ENCODE measurements at regions not wholly inside any gene's neighbourhood (a gene's known extent, or its start where the extent isn't known, plus 50 kb on each side); places are given as distances from the start of the nearest gene placed in this dataset.
A peak's percentile ranks its signal among the peaks of the same experiment; 100 is the strongest.
"Not testable (repeated sequence)": the region's sequence is repeated elsewhere in the genome, so short reads cannot be mapped to it uniquely, and the experiment has no call there.

GRCh38 chr10:11667756-11668155, 56.3 kb upstream of the USP6NL start:
- no peaks in the 10 kb centered on the region for H3K9me3 ChIP-seq (ENCODE audit: severe bottlenecking)
- TF ChIP-seq CTCF (IDR thresholded peaks at IDR 0.05; ENCODE audit: poor library complexity, severe bottlenecking) = no peak
- no peaks in the 10 kb centered on the region for H3K4me1 ChIP-seq (ENCODE audit: insufficient read depth, poor library complexity, severe bottlenecking)
- H3K27ac ChIP-seq (ENCODE audit: poor library complexity, severe bottlenecking) = no peak overlapping the region
- ATAC-seq (ENCODE audit: low read depth) (no peak), DNase-seq (ENCODE audit: low spot score) (no peak)
- no peaks in the 10 kb centered on the region for H3K36me3 ChIP-seq (ENCODE audit: low read depth)
- H3K4me3 ChIP-seq (ENCODE audit: severe bottlenecking) = no peak overlapping the region
- no peaks in the 10 kb centered on the region for H3K27me3 ChIP-seq (ENCODE audit: insufficient read depth, poor library complexity, severe bottlenecking)

- no peaks in the 10 kb centered on the region for H3K27me3 ChIP-seq (ENCODE audit: insufficient read depth, poor library complexity, severe bottlenecking)
- no peak for TF ChIP-seq CTCF (IDR thresholded peaks at IDR 0.05; ENCODE audit: poor library complexity, severe bottlenecking)
- DNase-seq (ENCODE audit: low spot score) = peak; percentile 34
- H3K27ac ChIP-seq (ENCODE audit: poor library complexity, severe bottlenecking) = no peak overlapping the region
- no peaks in the 10 kb centered on the region for H3K36me3 ChIP-seq (ENCODE audit: low read depth)
- H3K4me1 ChIP-seq (ENCODE audit: insufficient read depth, poor library complexity, severe bottlenecking) = no peaks in the 10 kb centered on the region
- no peak for ATAC-seq (ENCODE audit: low read depth)
- no peak overlapping the region for H3K4me3 ChIP-seq (ENCODE audit: severe bottlenecking)
- H3K9me3 ChIP-seq (ENCODE audit: severe bottlenecking) = no peaks in the 10 kb centered on the region
Observed at GRCh38 chr10:11663763-11664555, 52.5 kb upstream of the USP6NL start.

GRCh38 chr10:11663126-11663515, 51.7 kb upstream of the USP6NL start:
- DNase-seq (ENCODE audit: low spot score) = peak; percentile 15
- H3K36me3 ChIP-seq (ENCODE audit: low read depth); ATAC-seq (ENCODE audit: low read depth); H3K27ac ChIP-seq (ENCODE audit: poor library complexity, severe bottlenecking); H3K4me1 ChIP-seq (ENCODE audit: insufficient read depth, poor library complexity, severe bottlenecking); H3K9me3 ChIP-seq (ENCODE audit: severe bottlenecking); H3K4me3 ChIP-seq (ENCODE audit: severe bottlenecking); H3K27me3 ChIP-seq (ENCODE audit: insufficient read depth, poor library complexity, severe bottlenecking): not testable (repeated sequence)

- DNase-seq (ENCODE audit: low spot score) (peak; percentile 19), ATAC-seq (ENCODE audit: low read depth) (no peak)
- no peak overlapping the region for H3K27ac ChIP-seq (ENCODE audit: poor library complexity, severe bottlenecking)
- H3K36me3 ChIP-seq (ENCODE audit: low read depth) = no peaks in the 10 kb centered on the region
- no peaks in the 10 kb centered on the region for H3K9me3 ChIP-seq (ENCODE audit: severe bottlenecking)
- no peak overlapping the region for H3K4me3 ChIP-seq (ENCODE audit: severe bottlenecking)
- no peak for TF ChIP-seq CTCF (IDR thresholded peaks at IDR 0.05; ENCODE audit: poor library complexity, severe bottlenecking)
- no peaks in the 10 kb centered on the region for H3K4me1 ChIP-seq (ENCODE audit: insufficient read depth, poor library complexity, severe bottlenecking)
- no peaks in the 10 kb centered on the region for H3K27me3 ChIP-seq (ENCODE audit: insufficient read depth, poor library complexity, severe bottlenecking)
Observed at GRCh38 chr10:11661441-11661840, 50.0 kb upstream of the USP6NL start.
